ENCODE measurements at regions not wholly inside any gene's neighbourhood (a gene's known extent, or its start where the extent isn't known, plus 50 kb on each side); places are given as distances from the start of the nearest gene placed in this dataset.
"Not testable (repeated sequence)": the region's sequence is repeated elsewhere in the genome, so short reads cannot be mapped to it uniquely, and the experiment has no call there.

DNA sequence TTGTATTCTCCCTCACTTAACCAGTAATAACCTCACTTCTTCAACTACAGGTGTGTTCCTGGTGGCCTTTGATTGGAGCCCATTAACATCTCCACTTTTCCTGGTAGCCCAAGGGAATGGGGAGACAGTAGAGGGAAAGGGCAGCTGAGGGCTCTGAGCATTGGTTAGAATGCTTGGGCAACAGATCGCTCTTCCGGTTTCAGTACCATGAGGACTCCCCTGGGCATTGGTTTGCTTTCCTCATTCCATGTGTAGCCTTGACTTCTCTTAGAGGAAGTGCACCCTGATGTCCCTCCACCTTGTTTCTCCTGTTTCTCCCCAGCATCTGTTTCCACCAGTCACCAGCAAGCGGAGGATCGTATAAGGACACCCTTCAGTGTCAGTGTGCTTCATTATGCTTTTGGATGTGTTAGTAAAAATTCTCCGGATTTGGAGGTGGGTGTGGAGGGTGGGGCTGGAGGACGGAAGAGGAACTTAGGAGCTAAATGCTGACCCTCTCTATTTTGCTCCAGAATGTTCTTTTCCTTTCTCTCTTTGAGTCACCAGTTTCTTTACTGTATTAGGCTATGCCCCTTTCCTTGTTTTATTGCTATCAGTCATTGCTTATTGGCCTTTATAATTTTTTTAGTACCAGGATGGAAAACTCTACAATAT is 50.6 kb upstream of the ZNG1B start:
- H3K4me3 ChIP-seq (replicated peaks in 1 of 2; ENCODE audit: low read depth in 1 of 2, low read length in 2 of 2); H3K4me1 ChIP-seq (ENCODE audit: control insufficient read depth in 1 of 2, insufficient read depth in 2 of 2, low read length in 2 of 2); H3K9ac ChIP-seq (ENCODE audit: low read length); H3K9me2 ChIP-seq (ENCODE audit: insufficient read depth); CTCF ChIA-PET; H3K27ac ChIP-seq (ENCODE audit: low read depth, low read length); H2AFZ ChIP-seq (ENCODE audit: low read depth, low read length, poor library complexity, severe bottlenecking); RAD21 ChIA-PET (ENCODE audit: low non-redundant PET in 1 of 2, low total read pairs in 2 of 2, uncharacterized antibody in 2 of 2, unreplicated experiment in 2 of 2); POLR2A ChIA-PET; H3K36me3 ChIP-seq (ENCODE audit: control insufficient read depth in 1 of 2, insufficient read depth in 2 of 2, low read length in 2 of 2); intact Hi-C loops (cut with micrococcal nuclease); ATAC-seq; H3K27me3 ChIP-seq (ENCODE audit: insufficient read depth, low read length); H4K20me1 ChIP-seq (ENCODE audit: insufficient read depth); H3K9me3 ChIP-seq (ENCODE audit: control insufficient read depth in 1 of 2, insufficient read depth in 1 of 2, low read depth in 1 of 2, low read length in 2 of 2); H3K79me2 ChIP-seq (ENCODE audit: insufficient read depth, low read length); BruUV-seq (replicated peaks); DNase-seq (ENCODE audit: low read depth, low spot score); H3K4me2 ChIP-seq (ENCODE audit: low read length): not testable (repeated sequence)

DNA sequence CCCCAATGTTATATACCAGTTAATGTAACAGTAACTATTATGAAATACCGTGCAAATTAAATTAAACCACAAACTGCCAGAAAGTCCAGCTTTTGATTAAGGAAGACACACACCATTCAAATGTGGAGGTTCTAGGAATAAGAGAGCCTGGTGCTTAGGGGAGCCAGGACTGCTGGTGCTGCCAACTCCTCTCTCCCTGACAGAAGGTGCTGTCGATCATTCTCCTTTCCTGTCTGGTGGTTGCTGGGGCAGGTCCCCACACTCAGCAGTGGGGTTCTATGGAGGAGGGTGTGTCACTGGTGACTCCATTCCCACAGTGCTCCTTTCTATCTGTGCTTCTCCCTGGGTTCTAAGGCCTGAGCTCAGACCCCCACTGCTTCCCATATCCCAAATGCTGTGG is 57.9 kb upstream of the ZNG1B start:
- H4K20me1 ChIP-seq (ENCODE audit: insufficient read depth); H3K79me2 ChIP-seq (ENCODE audit: insufficient read depth, low read length); CTCF ChIA-PET; BruUV-seq (replicated peaks); H3K9me2 ChIP-seq (ENCODE audit: insufficient read depth); H3K4me3 ChIP-seq (replicated peaks in 1 of 2; ENCODE audit: low read depth in 1 of 2, low read length in 2 of 2); H3K9me3 ChIP-seq (ENCODE audit: control insufficient read depth in 1 of 2, insufficient read depth in 1 of 2, low read depth in 1 of 2, low read length in 2 of 2); intact Hi-C loops (cut with micrococcal nuclease); ATAC-seq; H3K4me2 ChIP-seq (ENCODE audit: low read length); H3K4me1 ChIP-seq (ENCODE audit: control insufficient read depth in 1 of 2, insufficient read depth in 2 of 2, low read length in 2 of 2); H3K9ac ChIP-seq (ENCODE audit: low read length); H3K27me3 ChIP-seq (ENCODE audit: insufficient read depth, low read length); DNase-seq (ENCODE audit: low read depth, low spot score); H3K27ac ChIP-seq (ENCODE audit: low read depth, low read length); POLR2A ChIA-PET; H2AFZ ChIP-seq (ENCODE audit: low read depth, low read length, poor library complexity, severe bottlenecking); RAD21 ChIA-PET (ENCODE audit: low non-redundant PET in 1 of 2, low total read pairs in 2 of 2, uncharacterized antibody in 2 of 2, unreplicated experiment in 2 of 2); H3K36me3 ChIP-seq (ENCODE audit: control insufficient read depth in 1 of 2, insufficient read depth in 2 of 2, low read length in 2 of 2): not testable (repeated sequence)

DNA sequence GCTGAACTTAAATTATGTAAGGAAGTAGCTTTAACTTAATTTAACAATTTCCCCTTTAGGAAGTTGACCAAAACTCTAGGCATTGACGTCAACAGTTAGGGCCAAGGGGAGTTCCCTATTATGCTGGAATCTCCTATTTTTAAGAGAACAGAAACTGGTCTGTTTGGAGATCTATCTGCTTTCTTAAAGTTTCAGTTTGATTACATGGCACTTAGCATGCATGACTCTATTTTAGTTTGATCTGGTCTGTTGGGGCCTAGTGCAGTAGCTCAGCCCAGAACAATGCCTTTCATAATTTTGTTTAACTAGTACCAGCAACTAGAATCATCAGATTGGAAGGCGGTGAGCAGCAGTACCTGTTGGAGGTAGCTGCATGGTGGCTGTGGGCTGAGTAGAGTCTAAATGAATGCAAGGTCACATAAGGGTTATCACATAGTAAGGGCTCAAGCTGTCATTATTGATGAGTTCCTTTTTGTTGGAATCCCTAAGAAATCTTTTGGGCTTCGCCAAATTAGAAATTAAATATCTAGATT is 60.5 kb upstream of the ZNG1B start:
- H3K27ac ChIP-seq (ENCODE audit: low read depth, low read length): no peak overlapping the region
- RAD21 ChIA-PET (ENCODE audit: low non-redundant PET in 1 of 2, low total read pairs in 2 of 2, uncharacterized antibody in 2 of 2, unreplicated experiment in 2 of 2): no interaction called here
- no peaks in the 10 kb centered on the region for H3K79me2 ChIP-seq (ENCODE audit: insufficient read depth, low read length)
- H2AFZ ChIP-seq (ENCODE audit: low read depth, low read length, poor library complexity, severe bottlenecking): no peak overlapping the region
- H3K9ac ChIP-seq (ENCODE audit: low read length): no peak overlapping the region
- H3K27me3 ChIP-seq (ENCODE audit: insufficient read depth, low read length): no peaks in the 10 kb centered on the region
- no TSS peak for BruUV-seq (replicated peaks)
- H3K4me1 ChIP-seq (ENCODE audit: control insufficient read depth in 1 of 2, insufficient read depth in 2 of 2, low read length in 2 of 2): no peaks in the 10 kb centered on the region
- intact Hi-C loops (cut with micrococcal nuclease): no loop called here
- no peak overlapping the region for H3K4me3 ChIP-seq (replicated peaks in 1 of 2; ENCODE audit: low read depth in 1 of 2, low read length in 2 of 2)
- no peaks in the 10 kb centered on the region for H3K36me3 ChIP-seq (ENCODE audit: control insufficient read depth in 1 of 2, insufficient read depth in 2 of 2, low read length in 2 of 2)
- no peak overlapping the region for H3K4me2 ChIP-seq (ENCODE audit: low read length)
- no peaks in the 10 kb centered on the region for H4K20me1 ChIP-seq (ENCODE audit: insufficient read depth)
- no peak for ATAC-seq
- no peaks in the 10 kb centered on the region for H3K9me2 ChIP-seq (ENCODE audit: insufficient read depth)
- CTCF ChIA-PET: interaction anchor here (1.1 to 1.3 kb wide), 3 partner anchors 128 to 239 kb away, joined by 3 to 4 read pairs (median 4); no protein-coding TSS in a partner anchor
- H3K9me3 ChIP-seq (ENCODE audit: control insufficient read depth in 1 of 2, insufficient read depth in 1 of 2, low read depth in 1 of 2, low read length in 2 of 2): no peaks in the 10 kb centered on the region
- no peak for DNase-seq (ENCODE audit: low read depth, low spot score)
- POLR2A ChIA-PET: no interaction called here
- TF ChIP-seq EGR1 (IDR thresholded peaks at IDR 0.05; ENCODE audit: low read depth): no peak
- TF ChIP-seq, protein P1, sequence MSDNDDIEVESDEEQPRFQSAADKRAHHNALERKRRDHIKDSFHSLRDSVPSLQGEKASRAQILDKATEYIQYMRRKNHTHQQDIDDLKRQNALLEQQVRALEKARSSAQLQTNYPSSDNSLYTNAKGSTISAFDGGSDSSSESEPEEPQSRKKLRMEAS (IDR thresholded peaks at IDR 0.05): no peak
- no peak for TF ChIP-seq SIN3A (IDR thresholded peaks at IDR 0.05; ENCODE audit: low read depth)
- TF ChIP-seq, protein P2, sequence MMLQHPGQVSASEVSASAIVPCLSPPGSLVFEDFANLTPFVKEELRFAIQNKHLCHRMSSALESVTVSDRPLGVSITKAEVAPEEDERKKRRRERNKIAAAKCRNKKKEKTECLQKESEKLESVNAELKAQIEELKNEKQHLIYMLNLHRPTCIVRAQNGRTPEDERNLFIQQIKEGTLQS (IDR thresholded peaks at IDR 0.05): no peak
- TF ChIP-seq RAD21 (IDR thresholded peaks at IDR 0.05; ENCODE audit: low read depth): no peak
- no peak for TF ChIP-seq SP1 (IDR thresholded peaks at IDR 0.05; ENCODE audit: low read depth)
- no peak for TF ChIP-seq ZFX (IDR thresholded peaks at IDR 0.05)
- no peak for TF ChIP-seq POLR2AphosphoS5 (IDR thresholded peaks at IDR 0.05; ENCODE audit: low read depth, low read length)
- TF ChIP-seq CEBPB (IDR thresholded peaks at IDR 0.05; ENCODE audit: low read depth): no peak
- no peak for TF ChIP-seq EZH2phosphoT487 (IDR thresholded peaks at IDR 0.05; ENCODE audit: borderline replicate concordance)
- TF ChIP-seq, protein P3, sequence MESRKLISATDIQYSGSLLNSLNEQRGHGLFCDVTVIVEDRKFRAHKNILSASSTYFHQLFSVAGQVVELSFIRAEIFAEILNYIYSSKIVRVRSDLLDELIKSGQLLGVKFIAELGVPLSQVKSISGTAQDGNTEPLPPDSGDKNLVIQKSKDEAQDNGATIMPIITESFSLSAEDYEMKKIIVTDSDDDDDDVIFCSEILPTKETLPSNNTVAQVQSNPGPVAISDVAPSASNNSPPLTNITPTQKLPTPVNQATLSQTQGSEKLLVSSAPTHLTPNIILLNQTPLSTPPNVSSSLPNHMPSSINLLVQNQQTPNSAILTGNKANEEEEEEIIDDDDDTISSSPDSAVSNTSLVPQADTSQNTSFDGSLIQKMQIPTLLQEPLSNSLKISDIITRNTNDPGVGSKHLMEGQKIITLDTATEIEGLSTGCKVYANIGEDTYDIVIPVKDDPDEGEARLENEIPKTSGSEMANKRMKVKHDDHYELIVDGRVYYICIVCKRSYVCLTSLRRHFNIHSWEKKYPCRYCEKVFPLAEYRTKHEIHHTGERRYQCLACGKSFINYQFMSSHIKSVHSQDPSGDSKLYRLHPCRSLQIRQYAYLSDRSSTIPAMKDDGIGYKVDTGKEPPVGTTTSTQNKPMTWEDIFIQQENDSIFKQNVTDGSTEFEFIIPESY (IDR thresholded peaks at IDR 0.05; ENCODE audit: extremely low read depth, insufficient replicate concordance, low read length): no peak
- no peak for TF ChIP-seq POLR2A (IDR thresholded peaks at IDR 0.05; ENCODE audit: borderline replicate concordance, extremely low read depth, insufficient read depth, insufficient read length)
